WI38 (cell line): ENCODE measurements at regions not wholly inside any gene's neighbourhood (a gene's known extent, or its start where the extent isn't known, plus 50 kb on each side); places are given as distances from the start of the nearest gene placed in this dataset.

Experiments used
- H3K4me3 ChIP-seq: 2 replicates; pipeline ENCODE4 v1.5.1; 2011; ENCODE audit warnings: low read depth, mild to moderate bottlenecking, control low read depth, low read length
- CTCF ChIP-seq: IDR thresholded peaks from 2 replicates; pipeline ENCODE4 v1.5.1; 2012; ENCODE audit warnings: low read depth, mild to moderate bottlenecking, control low read depth, low read length

GRCh38 chr12:90004319-90005074 is 295.9 kb upstream of the ATP2B1 start:
- H3K4me3 ChIP-seq = no peak overlapping the region
- no peak for TF ChIP-seq CTCF

- no peak overlapping the region for H3K4me3 ChIP-seq
- no peak for TF ChIP-seq CTCF
Measured at GRCh38 chr12:90003688-90004087, 295.1 kb upstream of the ATP2B1 start.

- no peak overlapping the region for H3K4me3 ChIP-seq
- TF ChIP-seq CTCF = no peak
Measured at GRCh38 chr12:90000721-90001120, 292.1 kb upstream of the ATP2B1 start.

- H3K4me3 ChIP-seq = no peak overlapping the region
- TF ChIP-seq CTCF = no peak
Measured at GRCh38 chr12:89999699-90000505, 291.3 kb upstream of the ATP2B1 start.

GRCh38 chr12:89995870-89996269 is 287.2 kb upstream of the ATP2B1 start:
- no peak for TF ChIP-seq CTCF
- H3K4me3 ChIP-seq = no peak overlapping the region

- TF ChIP-seq CTCF = no peak
- H3K4me3 ChIP-seq = no peak overlapping the region
Measured at GRCh38 chr12:89994911-89995310, 286.3 kb upstream of the ATP2B1 start.

- no peak overlapping the region for H3K4me3 ChIP-seq
- no peak for TF ChIP-seq CTCF
Measured at GRCh38 chr12:89993632-89994031, 285.0 kb upstream of the ATP2B1 start.
